ENCODE measurements at regions not wholly inside any gene's neighbourhood (a gene's known extent, or its start where the extent isn't known, plus 50 kb on each side); places are given as distances from the start of the nearest gene placed in this dataset.
A peak's percentile ranks its signal among the peaks of the same experiment; 100 is the strongest.

DNA sequence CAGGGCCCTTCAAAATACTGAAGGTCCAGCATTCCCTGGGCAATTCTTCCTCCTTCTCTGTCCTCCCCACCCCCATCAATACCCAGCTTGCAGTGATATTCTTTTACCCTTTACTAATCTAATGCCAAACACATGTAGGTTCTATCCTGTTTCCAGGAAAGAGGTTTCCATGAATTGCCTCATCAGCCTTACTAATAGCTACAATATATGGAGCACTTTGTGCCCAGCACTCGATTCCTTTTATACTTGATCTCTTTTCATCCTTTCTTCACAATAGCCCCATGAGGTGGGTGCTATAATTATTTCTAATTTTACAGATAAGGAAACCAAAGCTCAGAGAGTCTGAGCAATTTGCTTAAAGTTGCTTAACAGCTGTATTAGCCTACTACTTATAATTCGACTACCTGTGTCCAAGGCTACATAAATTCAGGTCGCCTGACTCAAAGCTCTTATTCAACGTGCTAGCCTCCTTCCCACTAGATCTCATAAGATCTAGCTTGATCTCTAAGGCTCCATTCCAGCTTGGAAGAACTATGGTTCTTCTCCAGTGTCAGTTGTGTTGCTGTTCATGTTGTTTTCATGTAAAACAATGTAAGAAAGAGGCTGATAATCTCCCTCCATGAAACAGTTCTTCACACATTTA, 229.6 kb upstream of the PGRMC2 start:
- peaks cover 7 to 17% of the 10 kb centered on the region in 2 donors for H3K36me3 Mint-ChIP-seq (ENCODE audit: insufficient read depth in 2 of 2)
- H3K27me3 Mint-ChIP-seq (ENCODE audit: low read depth) = no peaks in the 10 kb centered on the region
- H3K9me3 Mint-ChIP-seq = peaks cover 4 to 5% of the 10 kb centered on the region in 2 donors
- DNase-seq (no peak), ATAC-seq (replicated peaks in 1 of 2) (no peak)
- peaks cover 28% of the 10 kb centered on the region for H3K4me1 Mint-ChIP-seq (ENCODE audit: low read depth)
- H3K4me3 Mint-ChIP-seq = no peak overlapping the region
- H3K27ac Mint-ChIP-seq = peak overlapping the region; percentile 28

DNA sequence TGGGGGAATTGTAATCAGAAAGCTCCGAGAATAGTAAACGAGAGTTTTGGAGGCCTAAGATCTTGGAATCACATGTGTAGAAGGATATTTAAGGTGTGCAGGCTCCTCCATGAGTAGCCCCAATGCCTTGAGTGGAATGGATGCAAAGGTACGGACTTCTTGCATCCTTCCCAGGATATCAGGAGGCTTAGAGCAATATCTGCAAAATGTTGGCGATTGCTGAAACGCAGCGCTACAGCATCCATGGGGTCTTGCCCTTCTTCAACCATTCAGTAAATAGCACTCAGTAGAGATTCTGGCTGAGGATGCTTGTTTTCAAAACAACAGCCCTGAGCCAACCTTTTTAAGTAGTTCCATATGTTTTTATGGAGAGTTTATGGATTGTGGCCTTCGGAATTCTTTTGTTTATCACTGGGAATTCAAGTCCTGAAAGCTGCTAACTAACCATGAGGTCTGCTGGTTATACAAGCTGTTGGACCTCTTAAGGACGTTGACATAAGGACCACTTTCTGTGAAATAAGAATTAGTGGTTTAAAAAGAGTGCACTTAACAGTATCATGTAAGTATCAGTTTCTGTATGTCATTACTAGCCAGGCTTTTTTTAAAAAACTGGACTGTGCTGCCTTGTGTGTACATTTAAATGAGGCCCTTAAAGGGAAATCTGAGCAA, 228.8 kb upstream of the PGRMC2 start:
- H3K4me1 Mint-ChIP-seq (ENCODE audit: low read depth) = peaks cover 28% of the 10 kb centered on the region
- H3K36me3 Mint-ChIP-seq (ENCODE audit: insufficient read depth in 2 of 2) = peaks cover 7 to 17% of the 10 kb centered on the region in 2 donors
- H3K9me3 Mint-ChIP-seq = peaks cover 4 to 5% of the 10 kb centered on the region in 2 donors
- no peak for DNase-seq
- H3K27me3 Mint-ChIP-seq (ENCODE audit: low read depth) = no peaks in the 10 kb centered on the region
- no peak for ATAC-seq (replicated peaks in 1 of 2)
- no peak overlapping the region for H3K4me3 Mint-ChIP-seq
- H3K27ac Mint-ChIP-seq = peak overlapping the region; percentile 5

DNA sequence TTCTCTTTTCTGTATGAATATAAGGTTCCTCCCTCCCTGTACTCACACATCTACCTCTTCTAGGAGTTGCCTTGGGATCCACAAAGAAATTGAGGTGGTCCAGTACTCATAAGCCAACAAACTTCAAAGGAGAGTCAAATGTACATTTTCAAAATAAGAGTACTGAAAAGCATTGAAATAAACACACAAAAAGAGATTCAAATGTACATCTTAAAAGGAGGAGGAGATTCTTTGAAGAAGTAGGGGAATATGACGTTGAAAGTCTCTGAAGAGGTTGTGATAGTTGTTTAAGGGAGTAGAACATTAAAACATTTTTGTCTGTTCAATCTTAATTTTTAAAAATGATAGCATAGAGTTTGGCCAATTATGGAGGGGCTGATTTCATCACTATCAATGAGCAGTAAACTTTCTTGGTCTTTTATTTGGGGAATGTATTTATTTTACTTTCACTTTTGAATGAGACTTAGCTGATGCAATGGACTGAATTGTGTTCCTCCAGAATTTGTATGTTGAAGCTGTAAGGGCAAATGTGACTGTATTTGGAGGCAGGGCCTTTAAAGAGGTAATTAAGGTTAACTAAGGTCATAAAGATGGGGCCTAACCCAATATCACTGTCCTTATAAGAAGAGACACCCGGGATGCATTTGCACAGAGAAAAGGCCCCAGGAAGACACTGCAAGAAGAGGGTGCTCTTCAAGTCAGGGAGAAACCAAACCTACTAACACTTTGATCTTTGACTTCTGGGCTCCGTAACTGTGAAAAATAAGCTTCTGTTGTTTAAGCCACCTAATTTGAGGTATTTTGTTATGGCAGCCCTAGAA, 226.3 kb upstream of the PGRMC2 start:
- H3K4me3 Mint-ChIP-seq = peak overlapping the region; percentile 61 to 76
- peaks cover 28% of the 10 kb centered on the region for H3K4me1 Mint-ChIP-seq (ENCODE audit: low read depth)
- DNase-seq (peak in 1 of 2 donors; percentile 4), ATAC-seq (replicated peaks in 1 of 2) (peak; percentile 79 to 86)
- peaks cover 4 to 5% of the 10 kb centered on the region in 2 donors for H3K9me3 Mint-ChIP-seq
- H3K27me3 Mint-ChIP-seq (ENCODE audit: low read depth) = no peaks in the 10 kb centered on the region
- H3K27ac Mint-ChIP-seq = peak overlapping the region; percentile 95
- peaks cover 7 to 17% of the 10 kb centered on the region in 2 donors for H3K36me3 Mint-ChIP-seq (ENCODE audit: insufficient read depth in 2 of 2)

DNA sequence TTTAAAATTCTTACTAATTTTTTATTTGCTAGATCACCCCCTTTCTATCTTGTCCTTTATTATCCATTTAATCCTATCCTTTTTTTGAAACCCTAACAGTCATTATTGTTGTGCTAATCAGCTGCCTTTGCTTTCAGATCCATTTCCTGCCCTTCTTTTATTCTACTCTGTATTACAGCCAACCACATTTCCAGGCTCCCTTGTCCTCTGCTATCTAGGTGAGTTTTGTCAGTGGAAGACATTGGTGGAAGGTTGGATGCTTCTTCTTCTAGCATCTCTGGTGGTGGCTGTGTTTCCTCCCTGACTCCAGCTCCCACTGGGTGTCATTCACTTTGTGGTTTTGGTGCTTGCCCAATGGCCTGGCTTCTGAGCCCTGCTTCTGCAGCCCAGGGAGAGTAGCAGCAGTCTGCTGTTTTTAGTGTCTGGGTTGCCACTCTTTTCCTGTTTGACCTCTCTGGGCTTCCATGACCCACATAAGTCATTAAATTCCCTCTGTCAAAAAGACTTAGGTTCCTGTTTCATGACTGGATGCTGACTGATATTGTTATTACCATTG, 225.2 kb upstream of the PGRMC2 start:
- ATAC-seq (replicated peaks in 1 of 2) = no peak
- peaks cover 4 to 5% of the 10 kb centered on the region in 2 donors for H3K9me3 Mint-ChIP-seq
- peak overlapping the region; percentile 36 for H3K27ac Mint-ChIP-seq

DNA sequence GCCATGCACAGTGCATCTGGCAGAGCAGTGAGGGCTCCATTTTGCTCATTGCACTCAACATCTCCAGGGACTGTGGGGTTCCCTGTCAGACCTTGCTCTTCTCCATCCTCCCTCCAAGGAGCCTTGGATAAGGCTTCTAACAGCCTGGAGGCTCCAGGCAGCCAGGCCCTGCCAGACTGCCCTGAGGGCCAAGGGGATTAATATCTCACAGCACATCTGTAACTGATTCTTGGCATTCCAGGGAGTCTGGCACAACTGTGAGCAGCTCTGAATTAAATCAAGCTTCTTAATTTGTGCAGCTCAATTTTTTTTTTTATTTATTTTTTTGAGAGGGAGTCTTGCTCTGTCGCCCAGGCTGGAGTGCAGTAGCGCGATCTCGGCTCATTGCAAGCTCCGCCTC, 224.5 kb upstream of the PGRMC2 start:
- Mint-ChIP-seq H3K9me3 (peaks cover 4 to 5% of the 10 kb centered on the region in 2 donors), H3K27me3 (ENCODE audit: low read depth) (no peaks in the 10 kb centered on the region), H3K4me1 (ENCODE audit: low read depth) (peaks cover 23% of the 10 kb centered on the region), H3K27ac (no peak overlapping the region), H3K36me3 (ENCODE audit: insufficient read depth in 2 of 2) (peaks cover 7 to 17% of the 10 kb centered on the region in 2 donors), H3K4me3 (no peak overlapping the region)
- no peak for ATAC-seq (replicated peaks in 1 of 2)
- no peak for DNase-seq

More for the DNA sequence above, 225.2 kb upstream of the PGRMC2 start:
- no peaks in the 10 kb centered on the region for H3K27me3 Mint-ChIP-seq (ENCODE audit: low read depth)
- H3K36me3 Mint-ChIP-seq (ENCODE audit: insufficient read depth in 2 of 2) = peaks cover 7 to 17% of the 10 kb centered on the region in 2 donors
- DNase-seq = no peak
- no peak overlapping the region for H3K4me3 Mint-ChIP-seq
- H3K4me1 Mint-ChIP-seq (ENCODE audit: low read depth) = peaks cover 28% of the 10 kb centered on the region

DNA sequence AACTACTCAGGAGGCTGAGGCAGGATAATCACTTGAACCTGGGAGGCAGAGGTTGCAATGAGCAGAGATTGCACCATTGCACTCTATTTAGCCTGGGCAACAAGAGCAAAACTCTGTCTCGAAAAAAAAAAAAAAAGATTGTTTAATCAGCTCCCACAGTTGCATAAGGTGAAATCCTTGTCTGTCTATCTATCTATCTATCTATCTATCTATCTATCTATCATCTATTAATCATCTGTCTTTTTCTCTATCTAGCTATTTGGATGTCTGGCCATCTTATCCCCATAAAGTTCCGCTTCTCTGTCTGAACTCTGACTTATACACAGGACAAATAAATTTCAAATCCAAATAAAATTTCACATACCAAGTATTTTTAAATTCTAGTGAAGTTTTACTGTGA, 223.2 kb upstream of the PGRMC2 start:
- no peak for ATAC-seq (replicated peaks in 1 of 2)
- Mint-ChIP-seq H3K36me3 (ENCODE audit: insufficient read depth in 2 of 2) (peaks cover 7 to 17% of the 10 kb centered on the region in 2 donors), H3K27me3 (ENCODE audit: low read depth) (no peaks in the 10 kb centered on the region), H3K4me1 (ENCODE audit: low read depth) (peaks cover 23% of the 10 kb centered on the region), H3K9me3 (peaks cover 4 to 5% of the 10 kb centered on the region in 2 donors), H3K4me3 (no peak overlapping the region), H3K27ac (peak overlapping the region; percentile 8)
- DNase-seq = no peak

DNA sequence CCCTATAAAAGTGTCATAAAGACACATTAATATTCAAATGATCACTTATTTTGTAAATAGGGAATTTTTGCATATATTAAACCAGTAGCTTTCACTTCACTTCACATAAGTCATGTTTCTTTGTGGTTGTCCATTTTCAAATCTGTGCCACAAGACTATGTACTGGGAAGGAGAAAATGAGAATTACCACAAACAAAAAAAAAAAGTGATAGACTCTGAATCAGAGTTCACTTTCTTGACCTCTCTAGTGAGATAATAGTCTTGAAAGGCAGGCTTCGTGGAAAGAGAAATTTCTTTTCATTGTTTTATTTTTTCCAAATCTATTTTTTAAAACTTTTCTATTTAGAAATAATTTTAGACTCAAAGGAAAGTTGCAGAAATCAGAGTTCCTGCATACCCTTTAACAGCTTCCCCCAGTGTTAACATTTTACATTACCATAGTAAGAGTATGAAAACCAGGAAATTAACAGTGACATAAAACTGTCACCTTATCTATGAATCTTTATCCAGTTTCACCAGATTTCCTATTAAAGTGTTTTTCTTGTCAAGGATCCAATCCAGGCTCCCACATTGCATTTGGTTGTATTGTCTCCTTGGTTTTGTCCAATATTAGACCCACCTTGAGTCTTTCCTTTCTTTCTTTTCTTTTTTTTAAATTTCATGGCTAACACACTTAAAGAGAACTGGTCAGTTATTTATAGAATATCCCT, 215.4 kb upstream of the PGRMC2 start:
- no peaks in the 10 kb centered on the region for H3K27me3 Mint-ChIP-seq (ENCODE audit: low read depth)

DNA sequence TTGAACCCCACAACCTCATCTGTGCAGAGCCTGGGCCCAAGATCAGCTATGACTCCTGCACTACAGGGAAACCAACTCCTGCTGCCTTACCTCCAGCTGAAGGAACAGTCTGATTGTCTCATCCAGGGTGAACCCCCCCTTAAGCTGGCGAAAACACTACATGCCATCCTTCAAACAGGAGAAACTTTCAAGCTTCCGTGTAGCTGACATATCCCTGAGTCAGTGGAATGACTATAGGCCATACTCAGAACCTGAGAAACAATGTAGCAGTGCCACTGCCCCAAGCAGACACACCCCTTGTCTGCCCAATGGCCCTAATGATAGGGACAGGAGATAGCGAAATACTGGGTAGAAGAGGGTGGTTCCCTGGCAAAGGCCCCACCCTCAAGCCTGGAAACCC, 213.6 kb upstream of the PGRMC2 start:
- Mint-ChIP-seq H3K27ac (no peak overlapping the region), H3K4me3 (peak overlapping the region in 1 of 2 donors; percentile 30), H3K4me1 (ENCODE audit: low read depth) (no peaks in the 10 kb centered on the region), H3K27me3 (ENCODE audit: low read depth) (no peaks in the 10 kb centered on the region), H3K36me3 (ENCODE audit: insufficient read depth in 2 of 2) (peaks cover 0 to 4% of the 10 kb centered on the region in 2 donors), H3K9me3 (peaks cover 3 to 12% of the 10 kb centered on the region in 2 donors)
- ATAC-seq (replicated peaks in 1 of 2) = no peak
- no peak for DNase-seq

More for the DNA sequence above, 215.4 kb upstream of the PGRMC2 start:
- Mint-ChIP-seq H3K36me3 (ENCODE audit: insufficient read depth in 2 of 2) (peaks cover 0 to 1% of the 10 kb centered on the region in 2 donors), H3K9me3 (peaks cover 3 to 6% of the 10 kb centered on the region in 2 donors), H3K4me1 (ENCODE audit: low read depth) (no peaks in the 10 kb centered on the region), H3K27ac (no peak overlapping the region), H3K4me3 (no peak overlapping the region)
- no peak for DNase-seq
- no peak for ATAC-seq (replicated peaks in 1 of 2)

DNA sequence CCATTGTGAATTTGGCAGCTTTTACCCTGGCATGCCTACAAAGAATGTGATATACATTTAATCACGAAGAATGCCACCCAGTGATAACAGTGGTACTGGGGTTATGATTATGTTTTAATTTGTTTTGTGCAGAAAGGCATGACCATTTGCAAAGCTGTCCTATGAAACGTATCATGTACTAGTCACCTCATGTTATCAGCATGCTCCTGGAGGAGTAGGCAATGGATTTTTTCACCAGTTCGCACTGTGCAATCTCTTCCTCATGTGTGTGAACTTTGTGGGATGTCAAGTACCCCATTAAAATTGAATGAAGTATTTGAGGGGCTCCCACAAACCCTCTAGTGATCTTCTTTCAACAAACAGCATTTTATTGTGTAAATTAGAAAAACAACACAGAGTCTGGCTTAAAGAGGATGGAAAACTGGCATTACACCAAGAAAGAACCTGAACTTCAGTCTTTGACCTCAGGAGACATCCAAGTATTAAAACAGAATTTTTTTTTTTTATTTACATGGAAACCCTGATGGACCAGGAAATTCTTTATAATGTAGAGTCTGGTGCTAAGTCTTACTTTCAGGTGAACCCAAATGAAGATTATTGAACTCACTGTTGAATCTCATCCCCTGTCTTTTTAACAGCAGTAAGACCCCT, 200.6 kb upstream of the PGRMC2 start:
- ATAC-seq (replicated peaks in 1 of 2) = no peak
- Mint-ChIP-seq H3K27ac (no peak overlapping the region), H3K36me3 (ENCODE audit: insufficient read depth in 2 of 2) (no peaks in the 10 kb centered on the region), H3K4me1 (ENCODE audit: low read depth) (no peaks in the 10 kb centered on the region), H3K4me3 (no peak overlapping the region), H3K27me3 (ENCODE audit: low read depth) (peaks cover 7% of the 10 kb centered on the region), H3K9me3 (peaks cover 4 to 10% of the 10 kb centered on the region in 2 donors)
- no peak for DNase-seq

DNA sequence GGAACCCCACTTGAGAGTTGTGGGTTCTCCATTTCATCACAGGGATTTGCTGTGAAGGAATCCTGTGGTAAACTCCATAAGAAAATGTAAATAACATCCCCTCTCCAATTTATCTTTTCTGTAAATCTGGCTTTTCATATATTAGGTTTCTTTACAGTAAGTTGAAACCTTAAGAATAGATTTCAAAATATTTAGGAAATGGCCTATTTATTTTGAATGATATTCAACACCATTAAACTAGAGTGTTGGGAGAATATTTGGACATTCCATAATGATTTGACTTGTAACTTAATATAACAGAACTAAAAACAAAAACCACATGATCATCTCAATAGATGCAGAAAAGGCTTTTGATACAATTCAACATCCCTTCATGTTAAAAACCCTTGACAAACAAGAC, 197.3 kb upstream of the PGRMC2 start:
- H3K4me3 Mint-ChIP-seq = no peak overlapping the region
- peaks cover 2 to 7% of the 10 kb centered on the region in 2 donors for H3K9me3 Mint-ChIP-seq
- no peaks in the 10 kb centered on the region for H3K36me3 Mint-ChIP-seq (ENCODE audit: insufficient read depth in 2 of 2)
- H3K27me3 Mint-ChIP-seq (ENCODE audit: low read depth) = no peaks in the 10 kb centered on the region
- H3K4me1 Mint-ChIP-seq (ENCODE audit: low read depth) = no peaks in the 10 kb centered on the region
- ATAC-seq (replicated peaks in 1 of 2) (no peak), DNase-seq (no peak)
- no peak overlapping the region for H3K27ac Mint-ChIP-seq

DNA sequence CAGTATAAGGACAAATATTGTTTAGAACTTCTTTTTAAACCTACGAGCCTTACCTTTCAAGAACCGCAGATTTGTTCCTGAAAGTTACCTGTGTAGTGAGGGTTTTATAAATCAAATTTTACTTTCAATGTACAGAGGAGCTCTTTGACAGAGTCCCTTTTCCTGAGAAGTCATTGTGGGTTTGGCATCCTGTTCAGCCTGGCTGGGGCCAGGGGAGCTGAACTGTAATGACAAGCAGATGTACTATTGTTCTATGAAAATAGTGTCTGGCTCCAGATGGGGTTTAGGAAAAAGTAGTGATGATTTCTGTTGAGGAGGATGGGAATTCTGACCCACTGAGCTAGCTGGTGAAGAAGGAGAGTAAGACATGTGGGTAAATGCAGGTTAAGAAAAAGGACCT, 196.2 kb upstream of the PGRMC2 start:
- DNase-seq (no peak), ATAC-seq (replicated peaks in 1 of 2) (no peak)
- Mint-ChIP-seq H3K36me3 (ENCODE audit: insufficient read depth in 2 of 2) (no peaks in the 10 kb centered on the region), H3K27me3 (ENCODE audit: low read depth) (no peaks in the 10 kb centered on the region), H3K4me1 (ENCODE audit: low read depth) (no peaks in the 10 kb centered on the region), H3K9me3 (peaks cover 2 to 7% of the 10 kb centered on the region in 2 donors), H3K4me3 (no peak overlapping the region), H3K27ac (no peak overlapping the region)

DNA sequence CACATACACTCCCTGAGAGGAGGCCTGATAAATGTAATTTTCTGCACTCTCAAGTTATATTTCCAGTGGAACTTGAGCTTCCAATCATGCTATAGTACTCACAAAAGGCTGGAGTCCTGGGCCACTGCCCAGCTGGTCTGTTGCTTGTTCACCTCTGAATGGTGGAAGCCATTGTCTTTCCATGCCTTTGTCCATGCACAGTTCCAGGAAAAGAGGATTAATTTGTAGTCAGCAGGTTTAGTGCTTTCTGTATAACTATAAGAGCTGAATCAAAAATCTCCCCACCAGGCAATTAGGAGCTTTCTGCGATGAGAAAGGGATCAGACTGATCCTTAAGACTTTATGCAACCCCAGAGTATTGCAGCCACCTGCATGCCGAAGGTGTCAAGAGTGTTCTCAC, 195.4 kb upstream of the PGRMC2 start:
- Mint-ChIP-seq H3K27ac (no peak overlapping the region), H3K4me1 (ENCODE audit: low read depth) (no peaks in the 10 kb centered on the region), H3K27me3 (ENCODE audit: low read depth) (no peaks in the 10 kb centered on the region), H3K36me3 (ENCODE audit: insufficient read depth in 2 of 2) (no peaks in the 10 kb centered on the region), H3K4me3 (no peak overlapping the region), H3K9me3 (peaks cover 2 to 7% of the 10 kb centered on the region in 2 donors)
- ATAC-seq (replicated peaks in 1 of 2) = no peak
- no peak for DNase-seq
